ENCODE measurements at regions not wholly inside any gene's neighbourhood (a gene's known extent, or its start where the extent isn't known, plus 50 kb on each side); places are given as distances from the start of the nearest gene placed in this dataset.
A peak's percentile ranks its signal among the peaks of the same experiment; 100 is the strongest.

GRCh38 chr9:84146893-84147710, 166.5 kb downstream of the RMI1 start:
- intact Hi-C loops (cut with DNase I), result no loop called here
- DNase-seq (no peak), ATAC-seq (peak; percentile 28 to 53 (median 36))
- H3K27ac ChIP-seq, result peak overlapping the region in 1 of 3 donors; percentile 20
- peaks cover 0 to 11% of the 10 kb centered on the region in 2 donors for H3K27me3 ChIP-seq
- H3K4me1 ChIP-seq, result no peaks in the 10 kb centered on the region
- H3K36me3 ChIP-seq, result no peaks in the 10 kb centered on the region
- 37% methylated on average over 6 of the region's 6 CpGs for WGBS (ENCODE audit: insufficient coverage, low coverage, low lambda C conversion rate, missing lambda C conversion rate)
- no peak for TF ChIP-seq POLR2A (IDR thresholded peaks at IDR 0.05)
- no peak for TF ChIP-seq CTCF (IDR thresholded peaks at IDR 0.05)
- H3K9me3 ChIP-seq, result no peaks in the 10 kb centered on the region
- H3K4me3 ChIP-seq, result no peak overlapping the region

- Histone ChIP-seq H3K36me3 (no peaks in the 10 kb centered on the region), H3K4me3 (no peak overlapping the region), H3K4me1 (no peaks in the 10 kb centered on the region), H3K27ac (no peak overlapping the region), H3K27me3 (no peaks in the 10 kb centered on the region), H3K9me3 (no peaks in the 10 kb centered on the region)
- TF ChIP-seq POLR2A (IDR thresholded peaks at IDR 0.05) (no peak), CTCF (IDR thresholded peaks at IDR 0.05) (no peak)
- ATAC-seq (no peak), DNase-seq (no peak)
- WGBS (ENCODE audit: insufficient coverage, low coverage, low lambda C conversion rate, missing lambda C conversion rate), result 86% methylated on average over 4 of the region's 5 CpGs
- intact Hi-C loops (cut with DNase I), result no loop called here
These were observed 170.6 kb downstream of the RMI1 start for GRCh38 chr9:84151236-84151635.

GRCh38 chr9:84151640-84152039, 171.0 kb downstream of the RMI1 start:
- intact Hi-C loops (cut with DNase I), result no loop called here
- no peak overlapping the region for H3K4me3 ChIP-seq
- no peaks in the 10 kb centered on the region for H3K36me3 ChIP-seq
- 83% methylated on average over 3 of the region's 5 CpGs for WGBS (ENCODE audit: insufficient coverage, low coverage, low lambda C conversion rate, missing lambda C conversion rate)
- no peaks in the 10 kb centered on the region for H3K9me3 ChIP-seq
- no peak for TF ChIP-seq CTCF (IDR thresholded peaks at IDR 0.05)
- no peak for TF ChIP-seq POLR2A (IDR thresholded peaks at IDR 0.05)
- no peak for ATAC-seq
- H3K27me3 ChIP-seq, result no peaks in the 10 kb centered on the region
- no peak for DNase-seq
- H3K27ac ChIP-seq, result no peak overlapping the region
- H3K4me1 ChIP-seq, result no peaks in the 10 kb centered on the region

- Histone ChIP-seq H3K4me1 (no peaks in the 10 kb centered on the region), H3K9me3 (no peaks in the 10 kb centered on the region), H3K4me3 (no peak overlapping the region), H3K27ac (no peak overlapping the region), H3K27me3 (no peaks in the 10 kb centered on the region), H3K36me3 (no peaks in the 10 kb centered on the region)
- DNase-seq (no peak), ATAC-seq (peak in 3 of 4 donors; percentile 29 to 60 (median 44))
- TF ChIP-seq CTCF (IDR thresholded peaks at IDR 0.05) (no peak), POLR2A (IDR thresholded peaks at IDR 0.05) (no peak)
- intact Hi-C loops (cut with DNase I), result no loop called here
- WGBS (ENCODE audit: insufficient coverage, low coverage, low lambda C conversion rate, missing lambda C conversion rate), result 50% methylated on average over 1 of the region's 1 CpG
These were observed 171.6 kb downstream of the RMI1 start for GRCh38 chr9:84152204-84152603.
